Brain pericyte (primary cell): ENCODE measurements at regions not wholly inside any gene's neighbourhood (a gene's known extent, or its start where the extent isn't known, plus 50 kb on each side); places are given as distances from the start of the nearest gene placed in this dataset.

Source experiments
- DNase-seq: peaks from one replicate; pipeline ENCODE4 v3.0.0-alpha.2; 2012; ENCODE audit warnings: low read depth, low spot score

- DNase-seq: no peak
Measured at GRCh38 chr5:87877023-87877422, 391.6 kb downstream of the TMEM161B start.

DNA sequence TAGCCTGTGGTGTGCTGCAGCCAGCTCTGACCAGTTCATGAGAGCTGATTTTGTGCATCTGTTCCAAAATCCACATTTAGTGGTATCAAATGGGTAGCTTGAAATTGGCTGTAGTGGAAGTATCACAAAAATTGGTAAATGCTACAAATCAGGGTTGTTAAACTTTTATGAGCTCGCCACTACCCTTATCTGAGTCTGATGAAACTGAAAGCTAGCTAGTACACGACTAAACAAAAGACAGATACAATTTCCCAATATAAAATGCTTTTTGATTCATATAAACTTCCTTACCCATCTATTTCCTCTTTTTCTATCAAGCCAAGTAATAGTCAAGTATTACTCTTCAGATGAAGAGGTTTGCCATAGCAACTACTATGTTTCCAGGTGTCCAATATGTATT lies 392.0 kb downstream of the TMEM161B start:
- DNase-seq: no peak

DNA sequence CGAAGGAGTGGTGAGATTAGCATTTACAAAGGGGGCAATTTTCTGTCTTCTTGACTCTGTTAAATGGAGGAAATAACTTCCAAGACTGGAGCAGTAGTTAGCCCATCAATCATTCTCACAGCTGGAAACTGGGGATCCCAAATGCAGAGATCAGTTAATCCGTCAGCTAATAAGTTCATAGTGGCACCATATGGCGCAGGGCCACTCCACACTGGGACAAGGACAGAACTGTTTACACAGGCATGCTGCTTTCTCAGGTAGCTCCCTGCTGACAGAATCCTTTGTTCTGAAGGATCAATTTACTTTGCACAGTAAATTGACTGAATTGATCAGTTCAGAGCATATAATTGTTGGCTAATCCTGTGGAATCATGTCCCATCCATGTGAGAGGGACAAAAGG lies 395.7 kb downstream of the TMEM161B start:
- DNase-seq: no peak

GRCh38 chr5:87868792-87869191 lies 399.9 kb downstream of the TMEM161B start:
- no peak for DNase-seq

- no peak for DNase-seq
Measured at GRCh38 chr5:87867281-87867680, 401.4 kb downstream of the TMEM161B start.

- no peak for DNase-seq
Measured at GRCh38 chr5:87853541-87853940, 415.1 kb downstream of the TMEM161B start.

DNA sequence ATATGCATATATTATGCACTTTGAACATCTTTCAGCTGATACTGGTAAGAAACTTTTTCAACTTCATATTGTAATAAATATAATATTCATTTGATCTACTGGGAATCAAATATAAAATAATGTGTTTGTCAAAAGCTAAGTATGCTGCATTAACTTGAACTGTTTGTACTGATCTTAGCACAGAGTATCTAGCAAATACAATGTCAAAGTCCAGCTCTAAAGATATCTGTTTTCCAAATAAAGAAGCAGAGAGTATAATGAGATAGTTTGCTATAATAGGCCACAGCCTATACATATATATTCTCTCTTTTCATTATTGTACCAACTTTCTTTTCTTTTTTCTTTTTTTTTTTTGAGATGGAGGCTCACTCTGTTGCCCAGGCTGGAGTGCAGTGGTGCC lies 417.0 kb downstream of the TMEM161B start:
- no peak for DNase-seq

DNA sequence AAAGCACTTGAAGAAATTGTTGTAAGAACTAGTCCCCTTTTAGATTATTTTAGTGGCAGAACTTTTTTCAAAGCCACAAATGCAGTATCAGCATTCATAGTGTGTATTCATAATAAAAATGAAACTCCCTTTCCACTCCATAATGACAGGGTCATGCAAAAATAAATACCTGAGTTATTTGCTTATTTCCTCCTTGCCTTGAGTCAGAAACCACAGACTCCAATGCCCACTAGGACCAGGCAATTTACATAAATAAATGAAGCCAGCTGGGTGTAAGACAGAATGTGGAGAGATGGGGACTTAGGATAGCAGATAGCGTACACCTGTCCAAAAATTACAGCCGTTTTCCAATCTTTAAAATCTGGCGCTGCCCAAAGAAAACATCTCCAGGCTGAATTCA lies 417.8 kb downstream of the TMEM161B start:
- DNase-seq: no peak

DNA sequence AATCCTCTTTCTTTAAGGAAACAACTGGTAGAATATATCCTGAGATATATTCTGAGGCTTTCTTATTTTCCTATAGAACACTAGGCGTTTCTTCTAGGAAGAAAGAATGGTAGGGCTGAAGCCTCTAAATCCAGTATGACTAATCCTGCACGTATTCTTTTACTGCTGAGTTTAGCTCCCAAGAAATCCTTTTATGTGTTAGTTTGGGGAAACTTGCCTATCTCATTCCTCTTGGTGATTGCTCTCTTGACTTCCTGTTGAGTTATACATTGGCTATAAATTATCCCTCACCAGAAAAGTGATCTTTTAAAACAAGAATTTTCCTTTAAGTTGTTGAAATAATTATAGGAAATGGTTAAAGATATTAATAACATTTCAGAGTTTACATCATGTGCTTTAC lies 422.9 kb downstream of the TMEM161B start:
- no peak for DNase-seq

GRCh38 chr5:87844866-87845265 lies 423.8 kb downstream of the TMEM161B start:
- DNase-seq: no peak

GRCh38 chr5:87844449-87844848 lies 424.2 kb downstream of the TMEM161B start:
- DNase-seq: no peak

DNA sequence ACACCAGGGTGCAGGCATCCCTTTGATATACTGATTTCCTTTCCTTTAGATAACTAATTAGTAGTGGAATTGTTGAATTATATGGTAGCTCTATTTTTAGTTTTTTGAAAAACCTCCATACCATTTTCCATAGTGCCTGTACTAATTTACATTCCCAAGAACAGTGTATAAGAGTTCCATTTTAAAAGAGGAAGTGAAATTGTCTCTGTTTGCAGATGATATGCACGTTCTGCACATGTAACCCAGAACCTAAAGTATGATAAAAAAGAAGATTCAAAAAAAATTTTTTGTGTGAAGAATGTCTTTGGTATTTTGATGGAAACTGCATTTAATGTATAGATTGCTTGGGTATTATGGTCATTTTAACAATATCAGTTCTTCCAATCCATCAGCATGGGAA lies 424.0 kb upstream of the CCNH start:
- no peak for DNase-seq

DNA sequence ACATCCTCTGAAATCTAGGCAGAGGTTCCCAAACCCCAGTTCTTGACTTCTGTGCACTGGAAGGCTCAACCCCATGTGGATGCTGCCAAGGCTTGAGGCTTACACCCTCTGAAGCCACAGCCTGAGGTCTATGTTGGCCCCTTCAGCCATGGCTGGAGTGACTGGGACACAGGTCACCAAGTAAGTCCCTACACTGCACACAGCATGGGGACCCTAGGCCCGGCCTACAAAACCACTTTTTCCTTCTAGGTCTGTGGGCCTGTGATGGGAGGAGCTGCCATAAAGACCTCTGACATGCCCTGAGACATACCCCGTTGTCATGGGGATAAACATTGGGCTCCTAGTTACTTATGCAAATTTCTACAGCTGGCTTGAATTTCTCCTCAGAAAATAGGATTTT lies 418.8 kb upstream of the CCNH start:
- DNase-seq: no peak

DNA sequence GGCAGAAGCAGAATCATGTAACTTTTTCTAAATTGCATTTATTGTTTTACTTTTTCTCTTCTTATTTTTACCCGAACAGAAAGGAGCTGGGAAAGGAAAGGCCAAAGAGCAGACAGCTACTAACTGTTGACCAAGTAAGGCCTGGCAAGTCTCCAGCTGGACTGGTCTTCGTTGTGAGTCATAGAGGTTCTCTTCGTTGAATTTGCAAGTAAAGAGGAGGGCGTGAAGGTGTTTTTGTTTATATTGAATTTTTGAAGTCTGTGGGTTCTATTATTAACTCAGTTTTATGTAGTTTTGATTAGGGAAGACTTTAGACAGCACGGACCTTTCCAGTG lies 416.5 kb upstream of the CCNH start:
- DNase-seq: no peak

DNA sequence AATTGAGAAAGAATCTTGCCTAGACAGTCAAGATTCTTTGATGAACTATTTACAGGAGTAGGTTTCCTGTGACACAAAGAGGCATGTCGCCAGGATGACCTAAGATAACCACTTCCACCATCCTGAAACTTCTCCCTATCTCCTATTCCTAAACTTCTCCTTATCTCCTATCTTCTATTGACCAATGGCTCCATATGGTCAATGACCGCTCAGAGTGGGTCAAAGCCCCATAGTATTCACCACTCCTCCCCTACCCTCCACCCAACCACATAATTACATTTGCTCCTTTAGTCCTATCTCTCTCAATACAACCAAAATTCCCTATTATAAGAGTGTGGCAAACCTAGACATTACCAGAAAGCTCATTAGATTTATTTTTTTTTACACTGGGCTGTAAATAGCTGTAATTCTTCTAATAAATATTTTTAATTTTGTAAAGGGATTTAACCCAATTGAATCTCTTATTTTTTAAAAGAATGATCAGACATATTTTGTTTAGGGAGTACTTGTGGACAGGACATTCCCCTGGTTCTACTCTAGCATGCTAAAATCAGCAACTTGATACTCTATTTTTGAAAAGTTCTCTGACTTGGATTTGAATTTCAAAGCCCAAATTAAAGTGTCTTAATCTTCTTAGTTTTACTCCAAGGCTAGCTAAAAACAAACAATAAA lies 416.0 kb upstream of the CCNH start:
- no peak for DNase-seq

DNA sequence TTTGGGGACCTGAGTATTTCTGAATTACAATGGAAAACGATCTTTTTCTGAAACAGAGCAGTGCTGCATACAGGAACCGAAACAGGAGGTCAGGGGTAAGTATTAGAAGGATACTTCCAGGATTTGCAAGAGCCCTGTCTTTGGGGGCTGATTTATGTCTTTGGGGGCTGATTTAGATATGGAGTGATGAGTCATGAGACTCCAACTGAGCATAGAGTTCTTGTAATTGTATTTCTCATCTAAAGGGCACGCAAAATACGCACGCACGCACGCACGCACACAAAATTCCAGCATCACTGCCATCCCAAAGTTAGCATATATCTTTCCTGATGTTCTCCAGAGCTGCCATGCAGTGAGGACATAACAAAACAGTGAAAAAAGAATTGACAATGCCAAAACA lies 414.8 kb upstream of the CCNH start:
- no peak for DNase-seq

DNA sequence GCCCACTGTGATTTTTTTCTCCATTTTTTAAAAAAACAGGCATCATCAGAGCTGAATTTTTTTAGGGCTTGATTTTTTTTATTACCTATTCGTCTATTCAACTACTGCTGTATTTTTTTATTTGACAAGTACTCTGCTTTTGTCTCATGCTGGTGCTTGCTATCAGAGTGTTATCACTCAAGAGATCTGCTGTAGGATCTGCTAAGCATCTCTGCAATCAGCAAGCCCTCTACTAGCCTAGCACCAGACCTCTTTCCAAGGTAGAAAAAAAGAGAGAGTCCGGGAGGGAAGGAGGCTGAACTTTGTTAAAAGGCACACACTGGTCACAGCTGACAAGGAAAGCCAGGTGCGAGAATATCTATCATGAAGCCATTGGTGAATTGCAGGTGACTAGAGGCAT lies 413.8 kb upstream of the CCNH start:
- no peak for DNase-seq

DNA sequence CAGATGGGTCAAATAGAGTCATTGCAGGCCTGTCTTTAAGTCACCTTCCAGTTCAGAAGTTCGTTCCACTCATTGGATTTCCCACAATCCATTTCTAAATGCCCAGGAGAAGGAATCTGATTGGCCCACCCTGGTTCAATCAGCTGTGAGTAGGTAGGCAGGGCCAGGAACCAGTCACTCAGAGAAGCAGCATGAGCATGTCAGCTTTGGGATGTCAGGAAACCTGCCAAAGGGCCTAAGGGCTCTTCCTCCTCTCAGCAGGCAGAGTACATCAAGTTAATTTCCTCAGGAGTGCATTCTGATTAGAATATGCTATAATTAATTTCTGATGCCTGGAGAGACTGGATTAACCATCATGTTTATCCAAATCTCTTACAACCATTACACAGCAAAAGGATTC lies 412.9 kb upstream of the CCNH start:
- no peak for DNase-seq

- no peak for DNase-seq
Measured at GRCh38 chr5:87807783-87808182, 395.1 kb upstream of the CCNH start.

GRCh38 chr5:87803352-87803751 lies 390.6 kb upstream of the CCNH start:
- no peak for DNase-seq

GRCh38 chr5:87791869-87792268 lies 379.1 kb upstream of the CCNH start:
- DNase-seq: no peak

DNA sequence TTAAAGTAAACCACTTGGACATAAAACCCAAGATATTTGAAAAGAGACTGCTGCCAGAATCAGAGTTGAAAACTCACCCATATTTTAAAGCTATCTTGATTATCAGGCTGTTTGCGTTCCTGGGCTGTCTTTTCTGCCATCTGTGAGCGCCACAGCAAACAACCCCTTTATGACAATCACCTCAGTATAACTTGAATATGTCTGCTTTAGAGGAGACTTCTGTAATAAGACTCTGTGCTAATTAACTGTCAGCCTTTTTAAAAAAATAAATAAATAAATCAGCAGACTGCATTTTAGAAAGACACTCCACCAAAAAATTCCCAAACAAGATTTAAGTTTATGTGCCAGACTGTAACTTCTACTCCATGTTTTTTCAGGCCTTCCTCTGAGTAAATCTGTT lies 375.7 kb upstream of the CCNH start:
- no peak for DNase-seq

GRCh38 chr5:87787625-87788256 lies 375.0 kb upstream of the CCNH start:
- no peak for DNase-seq

GRCh38 chr5:87787086-87787485 lies 374.4 kb upstream of the CCNH start:
- DNase-seq: no peak
